ENCODE measurements at regions not wholly inside any gene's neighbourhood (a gene's known extent, or its start where the extent isn't known, plus 50 kb on each side); places are given as distances from the start of the nearest gene placed in this dataset.

GRCh38 chr4:125184116-125184515, 130.6 kb upstream of the FAT4 start:
- TF ChIP-seq CTCF (IDR thresholded peaks at IDR 0.05) (no peak), POLR2A (IDR thresholded peaks at IDR 0.05) (no peak), POLR2AphosphoS5 (IDR thresholded peaks at IDR 0.05) (no peak)

Measured in transverse colon (tissue), 4 donors.